ENCODE measurements at regions not wholly inside any gene's neighbourhood (a gene's known extent, or its start where the extent isn't known, plus 50 kb on each side); places are given as distances from the start of the nearest gene placed in this dataset.

DNA sequence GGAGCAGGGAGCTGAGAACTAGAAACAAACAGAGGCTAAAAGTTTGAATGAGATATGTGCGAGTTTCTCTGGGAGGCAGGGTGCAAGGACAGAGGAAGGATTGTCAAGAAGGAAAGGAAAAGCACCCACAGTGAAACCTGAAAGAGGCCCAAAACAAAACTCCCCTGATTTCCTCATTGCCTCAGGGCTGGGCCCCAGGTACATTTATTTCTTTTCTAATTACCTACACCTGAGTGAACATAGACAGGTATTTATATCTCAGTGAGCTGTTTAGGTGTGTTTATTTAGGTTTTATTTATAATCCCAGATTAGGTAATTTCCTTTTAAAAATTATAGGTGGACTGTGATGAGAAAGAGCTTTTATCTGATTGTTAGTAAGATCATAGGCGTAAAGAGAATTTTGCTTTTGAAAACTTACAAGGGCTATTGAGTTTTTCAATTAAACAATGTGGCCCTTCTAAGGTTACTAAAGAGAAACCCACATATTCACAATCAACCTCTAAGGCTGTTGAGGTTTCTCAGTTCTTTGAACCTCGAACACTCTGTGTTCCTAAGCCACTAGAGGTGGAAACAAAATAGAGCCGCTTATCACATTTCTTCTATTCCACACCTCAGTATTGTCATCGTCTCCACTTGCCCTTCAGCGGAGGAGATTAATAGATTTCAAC lies 344.8 kb downstream of the ZNF608 start:
- TF ChIP-seq, protein P1, sequence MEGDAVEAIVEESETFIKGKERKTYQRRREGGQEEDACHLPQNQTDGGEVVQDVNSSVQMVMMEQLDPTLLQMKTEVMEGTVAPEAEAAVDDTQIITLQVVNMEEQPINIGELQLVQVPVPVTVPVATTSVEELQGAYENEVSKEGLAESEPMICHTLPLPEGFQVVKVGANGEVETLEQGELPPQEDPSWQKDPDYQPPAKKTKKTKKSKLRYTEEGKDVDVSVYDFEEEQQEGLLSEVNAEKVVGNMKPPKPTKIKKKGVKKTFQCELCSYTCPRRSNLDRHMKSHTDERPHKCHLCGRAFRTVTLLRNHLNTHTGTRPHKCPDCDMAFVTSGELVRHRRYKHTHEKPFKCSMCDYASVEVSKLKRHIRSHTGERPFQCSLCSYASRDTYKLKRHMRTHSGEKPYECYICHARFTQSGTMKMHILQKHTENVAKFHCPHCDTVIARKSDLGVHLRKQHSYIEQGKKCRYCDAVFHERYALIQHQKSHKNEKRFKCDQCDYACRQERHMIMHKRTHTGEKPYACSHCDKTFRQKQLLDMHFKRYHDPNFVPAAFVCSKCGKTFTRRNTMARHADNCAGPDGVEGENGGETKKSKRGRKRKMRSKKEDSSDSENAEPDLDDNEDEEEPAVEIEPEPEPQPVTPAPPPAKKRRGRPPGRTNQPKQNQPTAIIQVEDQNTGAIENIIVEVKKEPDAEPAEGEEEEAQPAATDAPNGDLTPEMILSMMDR (IDR thresholded peaks at IDR 0.05): no peak
- TF ChIP-seq POLR2A (IDR thresholded peaks at IDR 0.05): no peak

Data from thyroid gland (tissue), 4 donors.